Calu3 (cell line): ENCODE measurements at regions not wholly inside any gene's neighbourhood (a gene's known extent, or its start where the extent isn't known, plus 50 kb on each side); places are given as distances from the start of the nearest gene placed in this dataset.

ENCODE experiments used
- BruUV-seq: library from RNA; stranded (reverse); fragments of 400-500 nt; replicated peaks from 2 replicates; lab custom pipeline; 2021; lab: Mats Ljungman, UMichigan
- CTCF ChIA-PET: fragments of 300-600 bp; sonication (Branson Sonifier 250); formaldehyde crosslinking; loops from one replicate; lab custom pipeline; 2022; ENCODE audit warnings: antibody characterized with exemption; lab: Charles Lee
- DNase-seq: peaks from one replicate; pipeline ENCODE4 v3.0.0; 2022
- H3K27ac Mint-ChIP-seq: one replicate; pipeline ENCODE4 v1.8.0; 2022; ENCODE audit warnings: mixed read lengths; ENCODE audit not compliant: unreplicated experiment
- H3K27me3 Mint-ChIP-seq: one replicate; pipeline ENCODE4 v1.8.0; 2022; ENCODE audit warnings: mixed read lengths; ENCODE audit not compliant: unreplicated experiment
- H3K36me3 Mint-ChIP-seq: one replicate; pipeline ENCODE4 v1.8.0; 2022; ENCODE audit warnings: mild to moderate bottlenecking, moderate library complexity, mixed read lengths; ENCODE audit not compliant: insufficient read depth, unreplicated experiment
- H3K4me1 Mint-ChIP-seq: one replicate; pipeline ENCODE4 v1.8.0; 2022; ENCODE audit warnings: mild to moderate bottlenecking, low read depth, mixed read lengths; ENCODE audit not compliant: unreplicated experiment
- H3K4me3 Mint-ChIP-seq: one replicate; pipeline ENCODE4 v1.8.0; 2022; ENCODE audit warnings: mild to moderate bottlenecking, low read depth, moderate library complexity, mixed read lengths; ENCODE audit not compliant: unreplicated experiment
- H3K9me3 Mint-ChIP-seq: one replicate; pipeline ENCODE4 v1.8.0; 2022; ENCODE audit warnings: low read depth, mixed read lengths; ENCODE audit not compliant: unreplicated experiment
- intact Hi-C: fragments of 100-400 bp; cut with micrococcal nuclease; formaldehyde crosslinking; loops from one replicate; pipeline ENCODE4 v1.10.0; 2022; ENCODE audit not compliant: unreplicated experiment
- TF ChIP-seq, protein P1 (sequence below): fragments of 200-600 bp; IDR thresholded peaks from one replicate; pipeline ENCODE4 v1.8.0; 2022; ENCODE audit warnings: antibody characterized with exemption; ENCODE audit not compliant: unreplicated experiment

DNA sequence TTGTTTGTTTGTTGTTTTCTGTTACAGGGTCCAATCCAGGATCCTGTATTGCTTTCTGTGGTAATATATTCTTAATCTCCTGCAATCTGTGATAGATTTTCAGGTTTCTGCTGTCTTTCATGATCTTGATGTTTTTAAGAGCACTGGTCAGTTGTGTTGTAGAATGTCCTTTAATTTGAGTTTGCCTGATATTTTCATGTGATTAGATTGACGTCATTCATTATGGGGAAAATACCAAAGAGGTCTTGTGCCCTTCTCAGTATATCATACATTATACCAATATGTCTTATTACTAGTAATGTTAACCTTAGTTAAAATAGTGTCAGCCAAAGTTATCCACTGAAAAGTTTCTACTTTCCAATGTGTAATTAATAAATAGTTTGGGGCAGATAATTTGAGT lies 929.3 kb downstream of the PCDH19 start:
- CTCF ChIA-PET: no interaction called here
- Mint-ChIP-seq H3K27me3 (no peaks in the 10 kb centered on the region), H3K36me3 (no peaks in the 10 kb centered on the region), H3K4me1 (no peaks in the 10 kb centered on the region), H3K4me3 (no peak overlapping the region), H3K9me3 (peaks cover 2% of the 10 kb centered on the region), H3K27ac (no peak overlapping the region)
- DNase-seq: no peak
- BruUV-seq: no TSS peak
- TF ChIP-seq, protein P1, sequence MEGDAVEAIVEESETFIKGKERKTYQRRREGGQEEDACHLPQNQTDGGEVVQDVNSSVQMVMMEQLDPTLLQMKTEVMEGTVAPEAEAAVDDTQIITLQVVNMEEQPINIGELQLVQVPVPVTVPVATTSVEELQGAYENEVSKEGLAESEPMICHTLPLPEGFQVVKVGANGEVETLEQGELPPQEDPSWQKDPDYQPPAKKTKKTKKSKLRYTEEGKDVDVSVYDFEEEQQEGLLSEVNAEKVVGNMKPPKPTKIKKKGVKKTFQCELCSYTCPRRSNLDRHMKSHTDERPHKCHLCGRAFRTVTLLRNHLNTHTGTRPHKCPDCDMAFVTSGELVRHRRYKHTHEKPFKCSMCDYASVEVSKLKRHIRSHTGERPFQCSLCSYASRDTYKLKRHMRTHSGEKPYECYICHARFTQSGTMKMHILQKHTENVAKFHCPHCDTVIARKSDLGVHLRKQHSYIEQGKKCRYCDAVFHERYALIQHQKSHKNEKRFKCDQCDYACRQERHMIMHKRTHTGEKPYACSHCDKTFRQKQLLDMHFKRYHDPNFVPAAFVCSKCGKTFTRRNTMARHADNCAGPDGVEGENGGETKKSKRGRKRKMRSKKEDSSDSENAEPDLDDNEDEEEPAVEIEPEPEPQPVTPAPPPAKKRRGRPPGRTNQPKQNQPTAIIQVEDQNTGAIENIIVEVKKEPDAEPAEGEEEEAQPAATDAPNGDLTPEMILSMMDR: no peak
- intact Hi-C loops: no loop called here

GRCh38 chrX:99469439-99469838 lies 940.6 kb downstream of the PCDH19 start:
- no peaks in the 10 kb centered on the region for H3K36me3 Mint-ChIP-seq
- BruUV-seq: no TSS peak
- H3K27me3 Mint-ChIP-seq: no peaks in the 10 kb centered on the region
- H3K9me3 Mint-ChIP-seq: peaks cover 9% of the 10 kb centered on the region
- H3K27ac Mint-ChIP-seq: no peak overlapping the region
- TF ChIP-seq, protein P1: no peak
- CTCF ChIA-PET: no interaction called here
- intact Hi-C loops: no loop called here
- no peak for DNase-seq
- H3K4me3 Mint-ChIP-seq: no peak overlapping the region
- no peaks in the 10 kb centered on the region for H3K4me1 Mint-ChIP-seq

DNA sequence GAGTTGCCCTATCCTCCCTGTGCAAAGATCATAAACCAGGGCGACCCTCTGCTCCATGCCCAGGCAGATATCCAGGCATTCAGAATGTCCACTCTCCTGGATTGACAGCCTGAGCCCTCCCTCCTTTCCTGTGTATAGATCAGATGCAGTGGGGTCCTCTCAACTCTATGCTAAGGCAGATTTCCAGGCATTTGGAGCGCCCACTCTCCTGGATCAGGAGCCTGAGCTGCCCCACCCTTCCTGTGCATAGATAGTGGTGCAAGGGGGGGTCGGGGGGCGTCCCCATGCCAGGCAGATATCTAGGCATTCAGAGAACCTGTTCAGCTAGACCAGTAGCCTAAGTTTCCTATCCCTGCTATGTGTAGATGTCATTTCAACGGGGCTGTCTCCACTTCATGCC lies 941.1 kb downstream of the PCDH19 start:
- TF ChIP-seq, protein P1: no peak
- intact Hi-C loops: no loop called here
- BruUV-seq: no TSS peak
- CTCF ChIA-PET: no interaction called here
- H3K4me1 Mint-ChIP-seq: no peaks in the 10 kb centered on the region
- no peak overlapping the region for H3K27ac Mint-ChIP-seq
- no peak overlapping the region for H3K4me3 Mint-ChIP-seq
- H3K27me3 Mint-ChIP-seq: no peaks in the 10 kb centered on the region
- DNase-seq: no peak
- peaks cover 8% of the 10 kb centered on the region for H3K9me3 Mint-ChIP-seq
- H3K36me3 Mint-ChIP-seq: no peaks in the 10 kb centered on the region

DNA sequence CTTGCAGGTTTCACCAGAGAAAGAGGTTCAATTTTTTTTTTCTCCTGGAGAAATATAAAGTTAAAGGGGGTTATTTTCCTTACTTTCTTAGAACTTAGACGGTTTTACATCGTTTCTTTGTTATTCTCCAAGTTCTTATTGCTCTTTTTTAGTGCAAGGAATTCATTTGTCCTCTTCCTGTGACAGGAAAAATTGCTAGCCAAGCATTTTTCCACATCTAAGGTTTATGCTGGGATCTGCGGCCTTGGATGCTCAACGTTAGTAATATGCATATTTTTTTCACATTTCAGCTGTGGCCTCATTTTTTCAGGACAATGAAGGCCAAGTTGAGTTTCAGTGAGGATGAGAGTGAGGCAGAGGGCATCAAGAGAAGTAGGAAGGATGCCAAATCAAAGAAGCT lies 948.9 kb downstream of the PCDH19 start:
- Mint-ChIP-seq H3K4me1 (no peaks in the 10 kb centered on the region), H3K9me3 (peaks cover 10% of the 10 kb centered on the region), H3K27ac (no peak overlapping the region), H3K4me3 (no peak overlapping the region), H3K36me3 (no peaks in the 10 kb centered on the region), H3K27me3 (no peaks in the 10 kb centered on the region)
- TF ChIP-seq, protein P1: no peak
- no peak for DNase-seq
- BruUV-seq: no TSS peak
- CTCF ChIA-PET: no interaction called here
- intact Hi-C loops: no loop called here
